22Rv1 (cell line): ENCODE measurements at regions not wholly inside any gene's neighbourhood (a gene's known extent, or its start where the extent isn't known, plus 50 kb on each side); places are given as distances from the start of the nearest gene placed in this dataset.

Experiments used
- CTCF ChIP-seq: fragments of 450-650 bp; IDR thresholded peaks from 2 replicates; pipeline ENCODE4 v1.5.1; 2017; ENCODE audit warnings: mild to moderate bottlenecking
- ZFX ChIP-seq: fragments of 450-650 bp; IDR thresholded peaks from 2 replicates; pipeline ENCODE4 v1.6.1; 2017; ENCODE audit warnings: antibody characterized with exemption, borderline replicate concordance

- TF ChIP-seq CTCF (no peak), ZFX (no peak)
These were observed 183.1 kb downstream of the RHOU start for GRCh38 chr1:228918335-228918734.
